HG02763 (cell line): ENCODE measurements at regions not wholly inside any gene's neighbourhood (a gene's known extent, or its start where the extent isn't known, plus 50 kb on each side); places are given as distances from the start of the nearest gene placed in this dataset.

Source experiments
- ATAC-seq: cut with Tn5 transposase; IDR thresholded peaks from one replicate; pipeline ENCODE4 v1.9.1; 2021; ENCODE audit warnings: mild to moderate bottlenecking, moderate library complexity; ENCODE audit not compliant: unreplicated experiment

- no peak for ATAC-seq
These were observed 50.0 kb upstream of the SLCO2A1 start for GRCh38 chr3:134079761-134080160.
